ENCODE measurements at regions not wholly inside any gene's neighbourhood (a gene's known extent, or its start where the extent isn't known, plus 50 kb on each side); places are given as distances from the start of the nearest gene placed in this dataset.

- no peak overlapping the region for H3K4me3 Mint-ChIP-seq
- H3K36me3 ChIP-seq (replicated peaks in 1 of 2; ENCODE audit: control insufficient read depth in 1 of 2, insufficient read depth in 2 of 2, low read length in 2 of 2) = no peaks in the 10 kb centered on the region
- no peak overlapping the region for H3K4me3 ChIP-seq (replicated peaks in 1 of 3; ENCODE audit: low read depth in 2 of 3, low read length in 3 of 3)
- DNase-seq = no peak
- H3K4me1 Mint-ChIP-seq = no peaks in the 10 kb centered on the region
- peaks cover 4% of the 10 kb centered on the region in 2 donors for H3K9me3 ChIP-seq (replicated peaks in 1 of 2; ENCODE audit: control insufficient read depth in 1 of 2, insufficient read depth in 1 of 2, low read length in 2 of 2)
- H4K20me1 ChIP-seq (ENCODE audit: insufficient read depth, low read length) = no peaks in the 10 kb centered on the region
- WGBS (ENCODE audit: insufficient coverage) = no CpG with 5 or more reads among the region's 2 CpGs
- no peak overlapping the region for H3K27ac ChIP-seq (ENCODE audit: low read depth in 1 of 2, low read length in 2 of 2)
- peaks cover 2 to 17% (median 14%) of the 10 kb centered on the region in 7 donors for H3K9me3 Mint-ChIP-seq
- no peaks in the 10 kb centered on the region for H3K27me3 ChIP-seq (ENCODE audit: control insufficient read depth in 2 of 2, insufficient read depth in 2 of 2, low read length in 2 of 2)
- no peaks in the 10 kb centered on the region for H3K36me3 Mint-ChIP-seq
- H3K79me2 ChIP-seq (ENCODE audit: insufficient read depth, low read length) = no peaks in the 10 kb centered on the region
- H2AFZ ChIP-seq (ENCODE audit: insufficient read depth, low read depth, low read length, poor library complexity, severe bottlenecking) = no peak overlapping the region
- intact Hi-C loops (cut with micrococcal nuclease) = no loop called here
- H3K27me3 Mint-ChIP-seq (ENCODE audit: low read depth in 3 of 3) = peaks cover 0 to 7% (median 0%) of the 10 kb centered on the region in 3 donors
- H3K9ac ChIP-seq (ENCODE audit: insufficient read depth, low read length, poor library complexity, severe bottlenecking) = no peak overlapping the region
- no peaks in the 10 kb centered on the region for H3K4me1 ChIP-seq (ENCODE audit: control insufficient read depth in 1 of 2, insufficient read depth in 2 of 2, low read length in 2 of 2)
- no peak for TF ChIP-seq CTCF (IDR thresholded peaks at IDR 0.05)
- H3K4me2 ChIP-seq (replicated peaks; ENCODE audit: extremely low read depth, low read length, poor library complexity, severe bottlenecking) = no peak overlapping the region
- no peak overlapping the region for H3K27ac Mint-ChIP-seq
These were observed 69.7 kb downstream of the PSMB1 start for GRCh38 chr6:170483413-170483812.

GRCh38 chr6:170480050-170480692, 72.9 kb downstream of the PSMB1 start:
- Mint-ChIP-seq H3K4me3 (no peak overlapping the region), H3K9me3 (peaks cover 2 to 19% (median 14%) of the 10 kb centered on the region in 7 donors), H3K27me3 (ENCODE audit: low read depth in 3 of 3) (peaks cover 0 to 5% (median 3%) of the 10 kb centered on the region in 3 donors), H3K4me1 (peaks cover 9% of the 10 kb centered on the region), H3K27ac (no peak overlapping the region), H3K36me3 (no peaks in the 10 kb centered on the region)
- no peaks in the 10 kb centered on the region for H3K27me3 ChIP-seq (ENCODE audit: control insufficient read depth in 2 of 2, insufficient read depth in 2 of 2, low read length in 2 of 2)
- TF ChIP-seq CTCF (IDR thresholded peaks at IDR 0.05) = no peak
- no peak overlapping the region for H3K4me3 ChIP-seq (replicated peaks in 1 of 3; ENCODE audit: low read depth in 2 of 3, low read length in 3 of 3)
- no peak overlapping the region for H2AFZ ChIP-seq (ENCODE audit: insufficient read depth, low read depth, low read length, poor library complexity, severe bottlenecking)
- no peak overlapping the region for H3K27ac ChIP-seq (ENCODE audit: low read depth in 1 of 2, low read length in 2 of 2)
- WGBS (ENCODE audit: insufficient coverage) = 80% methylated on average over 3 of the region's 6 CpGs
- H3K36me3 ChIP-seq (replicated peaks in 1 of 2; ENCODE audit: control insufficient read depth in 1 of 2, insufficient read depth in 2 of 2, low read length in 2 of 2) = no peaks in the 10 kb centered on the region
- H3K4me2 ChIP-seq (replicated peaks; ENCODE audit: extremely low read depth, low read length, poor library complexity, severe bottlenecking) = no peak overlapping the region
- no peaks in the 10 kb centered on the region for H3K79me2 ChIP-seq (ENCODE audit: insufficient read depth, low read length)
- no peaks in the 10 kb centered on the region for H4K20me1 ChIP-seq (ENCODE audit: insufficient read depth, low read length)
- H3K9ac ChIP-seq (ENCODE audit: insufficient read depth, low read length, poor library complexity, severe bottlenecking) = no peak overlapping the region
- H3K4me1 ChIP-seq (ENCODE audit: control insufficient read depth in 1 of 2, insufficient read depth in 2 of 2, low read length in 2 of 2) = no peaks in the 10 kb centered on the region
- H3K9me3 ChIP-seq (replicated peaks in 1 of 2; ENCODE audit: control insufficient read depth in 1 of 2, insufficient read depth in 1 of 2, low read length in 2 of 2) = peaks cover 4% of the 10 kb centered on the region in 2 donors
- intact Hi-C loops (cut with micrococcal nuclease) = no loop called here
- DNase-seq = no peak

Measured in CD14-positive monocyte (primary cell).